ENCODE measurements at regions not wholly inside any gene's neighbourhood (a gene's known extent, or its start where the extent isn't known, plus 50 kb on each side); places are given as distances from the start of the nearest gene placed in this dataset.

DNA sequence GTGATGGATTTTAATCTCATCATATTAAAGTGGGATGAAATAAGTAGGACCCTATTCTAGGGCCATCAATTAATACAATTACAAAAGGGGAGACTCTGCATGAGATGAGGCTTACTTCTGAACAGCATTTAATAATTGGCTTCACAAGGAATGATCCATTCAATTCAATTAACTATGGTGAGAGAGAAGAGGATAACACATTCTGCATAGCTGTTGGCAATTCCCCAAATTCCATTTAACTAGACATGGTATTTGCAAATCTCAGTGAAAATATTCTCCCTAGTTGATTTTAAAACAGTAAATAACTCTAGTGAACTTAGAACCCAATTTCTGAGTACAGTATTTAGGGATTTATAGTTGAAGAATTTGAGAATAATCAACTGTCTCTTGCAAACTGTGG is 145.3 kb downstream of the NOC3L start:
- Histone ChIP-seq H4K20me1 (ENCODE audit: insufficient read depth, low read length) (no peaks in the 10 kb centered on the region), H3K27me3 (ENCODE audit: control insufficient read depth in 2 of 2, insufficient read depth in 2 of 2, low read length in 2 of 2) (no peaks in the 10 kb centered on the region), H3K27ac (ENCODE audit: low read depth in 1 of 2, low read length in 2 of 2) (no peak overlapping the region), H3K79me2 (ENCODE audit: insufficient read depth, low read length) (no peaks in the 10 kb centered on the region), H3K4me2 (replicated peaks; ENCODE audit: extremely low read depth, low read length, poor library complexity, severe bottlenecking) (no peak overlapping the region), H2AFZ (ENCODE audit: insufficient read depth, low read depth, low read length, poor library complexity, severe bottlenecking) (no peak overlapping the region), H3K9me3 (replicated peaks in 1 of 2; ENCODE audit: control insufficient read depth in 1 of 2, insufficient read depth in 1 of 2, low read length in 2 of 2) (no peaks in the 10 kb centered on the region), H3K36me3 (replicated peaks in 1 of 2; ENCODE audit: control insufficient read depth in 1 of 2, insufficient read depth in 2 of 2, low read length in 2 of 2) (no peaks in the 10 kb centered on the region), H3K4me3 (replicated peaks in 1 of 3; ENCODE audit: low read depth in 2 of 3, low read length in 3 of 3) (no peak overlapping the region), H3K4me1 (ENCODE audit: control insufficient read depth in 1 of 2, insufficient read depth in 2 of 2, low read length in 2 of 2) (no peaks in the 10 kb centered on the region), H3K9ac (ENCODE audit: insufficient read depth, low read length, poor library complexity, severe bottlenecking) (no peak overlapping the region)
- H3K27ac Mint-ChIP-seq, result no peak overlapping the region
- DNase-seq, result no peak
- intact Hi-C loops (cut with micrococcal nuclease), result no loop called here
- H3K27me3 Mint-ChIP-seq (ENCODE audit: low read depth in 3 of 3), result peaks cover 2 to 4% (median 4%) of the 10 kb centered on the region in 3 donors
- H3K4me1 Mint-ChIP-seq, result no peaks in the 10 kb centered on the region
- TF ChIP-seq, protein P1, sequence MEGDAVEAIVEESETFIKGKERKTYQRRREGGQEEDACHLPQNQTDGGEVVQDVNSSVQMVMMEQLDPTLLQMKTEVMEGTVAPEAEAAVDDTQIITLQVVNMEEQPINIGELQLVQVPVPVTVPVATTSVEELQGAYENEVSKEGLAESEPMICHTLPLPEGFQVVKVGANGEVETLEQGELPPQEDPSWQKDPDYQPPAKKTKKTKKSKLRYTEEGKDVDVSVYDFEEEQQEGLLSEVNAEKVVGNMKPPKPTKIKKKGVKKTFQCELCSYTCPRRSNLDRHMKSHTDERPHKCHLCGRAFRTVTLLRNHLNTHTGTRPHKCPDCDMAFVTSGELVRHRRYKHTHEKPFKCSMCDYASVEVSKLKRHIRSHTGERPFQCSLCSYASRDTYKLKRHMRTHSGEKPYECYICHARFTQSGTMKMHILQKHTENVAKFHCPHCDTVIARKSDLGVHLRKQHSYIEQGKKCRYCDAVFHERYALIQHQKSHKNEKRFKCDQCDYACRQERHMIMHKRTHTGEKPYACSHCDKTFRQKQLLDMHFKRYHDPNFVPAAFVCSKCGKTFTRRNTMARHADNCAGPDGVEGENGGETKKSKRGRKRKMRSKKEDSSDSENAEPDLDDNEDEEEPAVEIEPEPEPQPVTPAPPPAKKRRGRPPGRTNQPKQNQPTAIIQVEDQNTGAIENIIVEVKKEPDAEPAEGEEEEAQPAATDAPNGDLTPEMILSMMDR (IDR thresholded peaks at IDR 0.05), result no peak
- peaks cover 0 to 2% (median 0%) of the 10 kb centered on the region in 7 donors for H3K9me3 Mint-ChIP-seq
- no peak overlapping the region for H3K4me3 Mint-ChIP-seq
- H3K36me3 Mint-ChIP-seq, result no peaks in the 10 kb centered on the region

DNA sequence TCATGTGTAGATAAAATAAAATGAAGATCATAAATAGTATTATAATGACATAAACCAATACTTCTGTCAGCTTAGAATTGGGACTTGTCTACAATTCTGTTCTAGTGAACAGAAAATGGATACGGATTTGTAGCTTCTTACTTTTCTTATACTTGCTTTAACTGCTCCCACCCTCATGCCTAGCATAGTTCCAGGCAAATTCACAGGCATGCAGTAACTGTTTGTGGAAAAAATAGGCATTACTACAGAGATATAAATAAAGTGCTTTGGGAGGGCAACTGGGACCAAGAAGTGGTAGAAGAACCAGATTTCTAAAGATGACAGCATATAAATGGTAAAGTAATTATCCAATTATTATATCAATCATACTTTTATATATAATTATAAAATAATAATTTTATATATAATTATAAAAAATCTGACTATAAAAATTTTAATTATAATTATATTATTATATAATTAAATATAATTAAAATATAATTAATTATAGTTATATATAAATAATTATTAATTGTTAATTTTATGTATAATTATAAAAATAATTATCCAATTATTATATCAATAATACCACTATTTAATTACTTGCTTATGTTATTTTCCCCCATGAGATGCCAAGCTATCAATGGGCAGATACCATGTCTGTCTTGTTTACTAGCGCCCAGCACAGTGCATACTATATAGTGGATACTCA is 144.1 kb downstream of the NOC3L start:
- H3K4me1 Mint-ChIP-seq, result no peaks in the 10 kb centered on the region
- TF ChIP-seq, protein P1 (IDR thresholded peaks at IDR 0.05), result no peak
- H3K27ac Mint-ChIP-seq, result no peak overlapping the region
- no peak overlapping the region for H3K4me3 Mint-ChIP-seq
- no CpG with 5 or more reads among the region's 2 CpGs for WGBS (ENCODE audit: insufficient coverage)
- no peaks in the 10 kb centered on the region for H3K36me3 Mint-ChIP-seq
- Histone ChIP-seq H3K9ac (ENCODE audit: insufficient read depth, low read length, poor library complexity, severe bottlenecking) (no peak overlapping the region), H4K20me1 (ENCODE audit: insufficient read depth, low read length) (no peaks in the 10 kb centered on the region), H3K4me2 (replicated peaks; ENCODE audit: extremely low read depth, low read length, poor library complexity, severe bottlenecking) (no peak overlapping the region), H3K79me2 (ENCODE audit: insufficient read depth, low read length) (no peaks in the 10 kb centered on the region), H3K27me3 (ENCODE audit: control insufficient read depth in 2 of 2, insufficient read depth in 2 of 2, low read length in 2 of 2) (no peaks in the 10 kb centered on the region), H2AFZ (ENCODE audit: insufficient read depth, low read depth, low read length, poor library complexity, severe bottlenecking) (no peak overlapping the region), H3K4me1 (ENCODE audit: control insufficient read depth in 1 of 2, insufficient read depth in 2 of 2, low read length in 2 of 2) (no peaks in the 10 kb centered on the region), H3K9me3 (replicated peaks in 1 of 2; ENCODE audit: control insufficient read depth in 1 of 2, insufficient read depth in 1 of 2, low read length in 2 of 2) (no peaks in the 10 kb centered on the region), H3K27ac (ENCODE audit: low read depth in 1 of 2, low read length in 2 of 2) (no peak overlapping the region), H3K36me3 (replicated peaks in 1 of 2; ENCODE audit: control insufficient read depth in 1 of 2, insufficient read depth in 2 of 2, low read length in 2 of 2) (no peaks in the 10 kb centered on the region), H3K4me3 (replicated peaks in 1 of 3; ENCODE audit: low read depth in 2 of 3, low read length in 3 of 3) (no peak overlapping the region)
- peaks cover 2 to 4% (median 2%) of the 10 kb centered on the region in 3 donors for H3K27me3 Mint-ChIP-seq (ENCODE audit: low read depth in 3 of 3)
- DNase-seq, result no peak
- H3K9me3 Mint-ChIP-seq, result peaks cover 0 to 2% (median 0%) of the 10 kb centered on the region in 7 donors
- intact Hi-C loops (cut with micrococcal nuclease), result no loop called here

Data from CD14-positive monocyte (primary cell).